ENCODE measurements at regions not wholly inside any gene's neighbourhood (a gene's known extent, or its start where the extent isn't known, plus 50 kb on each side); places are given as distances from the start of the nearest gene placed in this dataset.

DNA sequence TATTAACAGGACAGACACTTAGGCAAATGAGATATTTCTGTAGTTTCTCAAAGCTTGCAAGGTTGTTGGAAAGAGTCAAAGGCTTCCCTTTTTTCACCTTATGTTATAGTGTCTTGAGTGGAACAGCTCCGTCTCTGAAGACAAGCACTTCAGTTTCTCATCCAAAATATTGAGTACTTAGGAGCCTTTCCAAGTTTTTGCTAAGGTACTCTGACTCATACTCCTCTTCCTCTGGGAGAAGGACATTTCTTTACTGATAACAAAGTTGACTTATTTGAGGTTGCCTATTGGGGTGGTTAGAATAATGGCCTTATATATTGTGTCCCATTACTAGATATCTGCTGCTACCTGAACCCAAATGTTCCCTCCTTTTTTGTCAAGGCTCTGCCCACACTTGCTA lies 869.6 kb downstream of the MAT2B start:
- no peaks in the 10 kb centered on the region for H3K4me1 ChIP-seq
- FAIRE-seq = no peak
- H3K36me3 ChIP-seq = no peaks in the 10 kb centered on the region
- intact Hi-C loops (cut with DNase I) = no loop called here
- WGBS, 2 donors = 34 to 37% methylated on average over 1 of the region's 1 CpG
- H3K27ac ChIP-seq = no peak overlapping the region
- ATAC-seq = no peak
- no peaks in the 10 kb centered on the region for H3K27me3 ChIP-seq
- TF ChIP-seq, protein P1, sequence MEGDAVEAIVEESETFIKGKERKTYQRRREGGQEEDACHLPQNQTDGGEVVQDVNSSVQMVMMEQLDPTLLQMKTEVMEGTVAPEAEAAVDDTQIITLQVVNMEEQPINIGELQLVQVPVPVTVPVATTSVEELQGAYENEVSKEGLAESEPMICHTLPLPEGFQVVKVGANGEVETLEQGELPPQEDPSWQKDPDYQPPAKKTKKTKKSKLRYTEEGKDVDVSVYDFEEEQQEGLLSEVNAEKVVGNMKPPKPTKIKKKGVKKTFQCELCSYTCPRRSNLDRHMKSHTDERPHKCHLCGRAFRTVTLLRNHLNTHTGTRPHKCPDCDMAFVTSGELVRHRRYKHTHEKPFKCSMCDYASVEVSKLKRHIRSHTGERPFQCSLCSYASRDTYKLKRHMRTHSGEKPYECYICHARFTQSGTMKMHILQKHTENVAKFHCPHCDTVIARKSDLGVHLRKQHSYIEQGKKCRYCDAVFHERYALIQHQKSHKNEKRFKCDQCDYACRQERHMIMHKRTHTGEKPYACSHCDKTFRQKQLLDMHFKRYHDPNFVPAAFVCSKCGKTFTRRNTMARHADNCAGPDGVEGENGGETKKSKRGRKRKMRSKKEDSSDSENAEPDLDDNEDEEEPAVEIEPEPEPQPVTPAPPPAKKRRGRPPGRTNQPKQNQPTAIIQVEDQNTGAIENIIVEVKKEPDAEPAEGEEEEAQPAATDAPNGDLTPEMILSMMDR (IDR thresholded peaks at IDR 0.05) = no peak
- H3K9me3 ChIP-seq = no peaks in the 10 kb centered on the region
- no peak overlapping the region for H3K4me3 ChIP-seq
- DNase-seq = no peak

DNA sequence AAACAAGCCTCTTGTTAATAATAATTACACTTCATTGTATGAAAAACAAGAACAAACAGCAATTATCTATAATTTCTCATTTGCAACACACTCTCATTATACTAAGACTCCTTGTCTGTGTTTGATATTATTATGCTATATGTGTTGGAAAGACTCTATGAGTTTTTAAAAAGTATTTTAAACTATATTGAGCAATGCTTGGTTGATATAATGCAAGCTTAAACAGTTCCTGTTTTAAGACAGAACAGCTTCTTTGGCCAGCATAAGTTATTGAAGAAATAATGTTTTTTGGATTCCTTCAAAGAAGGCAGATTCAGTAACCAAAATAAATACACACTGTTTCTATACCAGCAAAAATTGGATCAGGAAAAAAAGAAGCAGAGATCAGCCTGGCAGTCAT lies 871.4 kb downstream of the MAT2B start:
- no peak for FAIRE-seq
- ATAC-seq = no peak
- intact Hi-C loops (cut with DNase I) = no loop called here
- Histone ChIP-seq H3K27ac (no peak overlapping the region), H3K9me3 (no peaks in the 10 kb centered on the region), H3K4me3 (no peak overlapping the region), H3K27me3 (no peaks in the 10 kb centered on the region), H3K4me1 (no peaks in the 10 kb centered on the region), H3K36me3 (no peaks in the 10 kb centered on the region)
- TF ChIP-seq, protein P1 (IDR thresholded peaks at IDR 0.05) = no peak
- DNase-seq = no peak

DNA sequence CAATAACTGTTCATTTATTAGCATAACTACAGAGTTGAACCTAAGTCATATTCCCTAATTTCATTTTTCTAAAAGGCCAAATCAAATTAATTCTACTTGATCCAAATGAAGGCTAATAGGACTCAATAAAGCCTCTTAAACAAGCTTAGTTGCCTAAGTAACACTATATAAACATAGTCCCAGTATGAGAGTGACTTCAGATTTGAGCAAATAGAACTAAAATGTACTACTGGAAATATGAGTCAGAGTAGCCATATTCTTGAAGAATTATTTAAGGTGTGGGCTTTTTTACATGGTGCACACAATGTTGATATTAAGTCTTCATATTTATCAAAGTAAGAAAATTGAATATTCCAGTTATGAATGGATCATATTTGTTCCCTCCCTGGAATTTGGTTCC lies 872.3 kb downstream of the MAT2B start:
- H3K27ac ChIP-seq = no peak overlapping the region
- H3K36me3 ChIP-seq = no peaks in the 10 kb centered on the region
- H3K4me3 ChIP-seq = no peak overlapping the region
- H3K4me1 ChIP-seq = no peaks in the 10 kb centered on the region
- no peak for FAIRE-seq
- intact Hi-C loops (cut with DNase I) = no loop called here
- no peak for DNase-seq
- H3K9me3 ChIP-seq = no peaks in the 10 kb centered on the region
- TF ChIP-seq, protein P1 (IDR thresholded peaks at IDR 0.05) = no peak
- peak in 1 of 4 donors; percentile 35 for ATAC-seq
- H3K27me3 ChIP-seq = no peaks in the 10 kb centered on the region

DNA sequence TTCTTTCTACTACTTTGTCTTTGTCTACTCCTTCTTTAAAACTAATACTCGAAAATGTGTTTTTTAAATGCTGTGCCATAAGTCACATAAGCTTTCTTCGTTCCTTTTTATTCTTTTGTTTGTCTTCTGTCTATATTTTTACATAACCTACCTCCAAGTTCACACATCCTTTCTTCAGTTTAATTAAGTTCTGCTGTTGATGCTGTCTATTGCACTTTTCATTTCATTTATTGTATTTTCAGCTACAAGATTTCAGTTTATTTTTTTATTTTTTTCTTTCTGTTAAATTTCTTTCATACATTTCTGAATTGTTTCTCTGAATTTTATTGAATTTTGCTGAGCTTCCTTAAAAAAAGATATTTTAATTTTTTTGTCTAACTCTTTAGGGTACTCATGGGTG lies 878.2 kb downstream of the MAT2B start:
- DNase-seq (no peak), ATAC-seq (no peak), FAIRE-seq (no peak)
- no peaks in the 10 kb centered on the region for H3K27me3 ChIP-seq
- no peaks in the 10 kb centered on the region for H3K4me1 ChIP-seq
- H3K27ac ChIP-seq = no peak overlapping the region
- no peak overlapping the region for H3K4me3 ChIP-seq
- WGBS, 2 donors = 49 to 62% methylated on average over 2 of the region's 2 CpGs
- no peaks in the 10 kb centered on the region for H3K36me3 ChIP-seq
- H3K9me3 ChIP-seq = no peaks in the 10 kb centered on the region
- TF ChIP-seq, protein P1 (IDR thresholded peaks at IDR 0.05) = no peak
- intact Hi-C loops (cut with DNase I) = no loop called here

DNA sequence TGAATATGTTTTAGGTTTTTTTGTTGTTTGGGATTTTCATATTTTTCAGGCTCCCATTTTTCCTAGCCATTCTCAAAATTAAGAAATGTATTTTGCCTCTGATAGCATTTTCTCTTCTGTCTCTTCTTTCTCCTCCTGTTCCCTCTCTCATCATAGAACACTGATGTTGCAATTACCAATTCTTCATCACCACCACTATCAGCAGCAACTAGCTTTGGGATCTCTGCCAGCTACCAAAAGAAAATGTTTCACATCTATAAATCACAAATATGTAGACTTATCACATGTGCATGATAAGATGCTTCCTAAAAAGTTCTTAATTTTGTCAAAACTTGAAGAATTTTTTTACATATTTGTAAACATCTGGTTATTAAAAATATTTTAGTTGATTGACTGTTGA lies 887.1 kb downstream of the MAT2B start:
- no peaks in the 10 kb centered on the region for H3K9me3 ChIP-seq
- FAIRE-seq (no peak), DNase-seq (no peak), ATAC-seq (no peak)
- intact Hi-C loops (cut with DNase I) = no loop called here
- H3K27ac ChIP-seq = no peak overlapping the region
- no peaks in the 10 kb centered on the region for H3K4me1 ChIP-seq
- H3K36me3 ChIP-seq = no peaks in the 10 kb centered on the region
- TF ChIP-seq, protein P1 (IDR thresholded peaks at IDR 0.05) = no peak
- H3K27me3 ChIP-seq = no peaks in the 10 kb centered on the region
- H3K4me3 ChIP-seq = no peak overlapping the region

Data from pancreas (tissue), 10 donors.